Muscle of arm (tissue), 1 donor: ENCODE measurements at regions not wholly inside any gene's neighbourhood (a gene's known extent, or its start where the extent isn't known, plus 50 kb on each side); places are given as distances from the start of the nearest gene placed in this dataset.

Source experiments
- DNase-seq: peaks from one replicate; pipeline ENCODE4 v3.0.0-alpha.2; 2013

DNA sequence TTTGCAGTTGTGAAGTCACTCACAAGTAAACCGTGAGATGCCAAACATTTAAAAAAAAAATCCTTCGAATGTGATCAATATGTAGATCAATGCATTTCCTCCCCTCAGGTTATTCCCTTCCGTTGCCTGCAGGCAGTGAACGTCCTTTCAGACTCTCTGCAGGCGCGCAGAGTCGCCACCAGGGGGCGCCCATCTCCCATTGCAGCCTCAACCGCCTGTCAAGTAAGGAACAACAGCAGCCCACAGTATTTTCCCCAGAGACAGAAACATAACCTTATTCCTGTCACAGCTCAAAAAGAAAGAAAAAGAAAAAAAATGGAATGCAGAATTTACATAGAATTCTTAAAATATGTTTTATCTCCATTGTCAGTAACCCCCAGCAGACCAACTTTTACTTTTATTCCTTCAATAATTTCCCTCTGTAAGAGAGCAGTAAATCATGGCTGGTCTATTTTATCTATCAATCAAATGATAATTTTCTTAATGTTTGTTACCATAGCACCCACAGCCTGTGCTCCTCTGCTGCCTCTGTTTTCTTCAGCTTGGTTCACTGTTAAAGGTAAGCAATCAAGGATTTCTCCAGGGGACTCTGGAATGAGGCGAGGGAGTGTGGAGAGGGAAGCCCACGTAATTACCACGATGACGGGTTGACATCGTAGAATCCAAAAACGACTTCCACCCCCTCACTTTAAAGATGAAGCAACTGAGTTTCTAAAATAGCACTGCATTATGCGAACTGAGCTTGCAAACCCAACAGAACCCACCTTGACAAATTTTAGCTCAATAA lies 637.6 kb upstream of the ARGLU1 start:
- peak; percentile 61 for DNase-seq

- no peak for DNase-seq
Measured at GRCh38 chr13:107203146-107203847, 635.4 kb upstream of the ARGLU1 start.

DNA sequence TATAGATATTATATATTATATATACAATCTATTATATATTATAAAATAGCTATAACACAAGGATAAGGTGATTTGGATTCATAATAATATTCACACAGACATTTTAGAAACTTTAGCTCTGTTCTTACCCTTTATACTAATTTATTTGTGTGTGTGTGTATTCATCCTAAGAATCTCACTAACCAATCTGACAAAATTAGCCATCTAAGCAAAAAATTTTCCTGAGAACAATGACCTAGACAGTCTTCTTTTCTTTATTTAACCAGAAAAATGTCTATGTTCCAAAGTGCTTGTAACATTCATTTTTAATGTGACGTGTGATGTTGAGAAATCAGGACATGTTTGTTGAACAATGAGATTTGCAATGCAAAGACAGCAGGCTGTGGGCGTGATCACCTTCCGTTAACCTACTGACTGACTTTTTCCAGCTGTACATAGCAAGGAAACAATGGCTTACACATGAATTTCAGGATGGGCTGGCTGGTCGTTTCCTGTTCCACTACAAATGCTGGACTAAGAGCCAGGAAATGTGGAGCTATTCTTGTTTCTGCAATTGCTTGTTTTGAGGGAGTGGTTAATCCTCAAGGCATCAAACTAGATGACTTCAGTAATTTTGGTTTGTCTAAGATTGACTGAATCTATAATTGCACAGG lies 634.6 kb upstream of the ARGLU1 start:
- peak; percentile 62 for DNase-seq

- DNase-seq, result no peak
Measured at GRCh38 chr13:107200491-107200890, 632.6 kb upstream of the ARGLU1 start.

GRCh38 chr13:107192289-107192688 lies 624.4 kb upstream of the ARGLU1 start:
- no peak for DNase-seq

DNA sequence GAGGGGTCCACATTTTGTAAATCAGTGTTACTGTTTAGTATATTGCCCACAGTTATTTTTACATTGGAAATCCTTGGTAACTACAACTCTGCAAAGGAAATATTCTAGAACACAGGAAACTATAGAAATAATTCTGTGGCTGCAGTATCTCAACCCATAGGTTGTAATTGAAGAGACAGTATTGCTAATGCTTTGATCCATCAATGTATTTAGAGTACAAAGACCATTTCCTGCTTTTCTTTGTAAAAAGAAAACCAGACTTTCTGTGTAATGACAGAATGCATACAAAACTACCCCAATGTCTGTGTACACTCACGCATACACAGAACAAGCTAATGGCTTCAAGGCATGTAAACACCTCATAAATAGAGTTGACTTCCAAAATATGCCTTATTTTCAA lies 622.1 kb upstream of the ARGLU1 start:
- DNase-seq, result no peak

DNA sequence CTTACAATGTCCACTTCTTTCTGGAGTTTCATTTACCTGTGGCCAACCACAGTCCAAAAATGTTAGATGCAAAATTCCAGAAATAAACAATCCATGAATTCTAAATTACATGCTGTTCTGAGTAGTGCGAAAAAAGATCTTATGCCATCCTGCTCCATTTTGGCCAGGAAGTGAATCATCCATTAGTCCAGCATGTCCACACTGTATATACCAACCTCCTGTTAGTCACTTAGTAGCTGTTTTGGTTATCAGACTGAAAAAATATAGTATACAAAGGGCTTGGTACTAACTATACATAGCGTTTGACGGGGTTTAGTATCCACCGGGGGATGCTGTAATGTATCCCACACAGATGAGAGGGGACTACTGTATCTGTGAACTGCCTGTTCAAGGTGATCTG lies 618.0 kb upstream of the ARGLU1 start:
- DNase-seq, result no peak

- no peak for DNase-seq
Measured at GRCh38 chr13:107170270-107170931, 602.5 kb upstream of the ARGLU1 start.

- DNase-seq, result peak; percentile 51
Measured at GRCh38 chr13:107157271-107157670, 589.3 kb upstream of the ARGLU1 start.

DNA sequence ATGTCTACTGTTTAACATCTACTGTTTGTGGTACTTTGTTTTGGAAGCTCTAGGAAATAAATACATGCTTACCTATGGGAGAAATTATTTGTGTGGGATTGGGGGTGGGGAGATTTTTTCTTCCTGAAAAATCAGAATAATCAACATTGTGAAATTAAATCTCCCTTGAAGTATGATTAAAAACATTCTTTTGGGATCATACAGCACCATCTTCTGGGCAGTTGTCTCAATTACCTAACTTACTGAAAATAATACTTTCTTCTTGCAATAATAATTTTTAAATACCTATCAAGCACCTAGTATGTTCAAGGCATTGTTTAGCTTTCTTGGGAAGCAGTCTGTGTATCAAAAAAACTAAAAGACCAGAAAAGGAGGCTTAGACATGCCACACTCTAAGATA lies 576.5 kb upstream of the ARGLU1 start:
- no peak for DNase-seq

DNA sequence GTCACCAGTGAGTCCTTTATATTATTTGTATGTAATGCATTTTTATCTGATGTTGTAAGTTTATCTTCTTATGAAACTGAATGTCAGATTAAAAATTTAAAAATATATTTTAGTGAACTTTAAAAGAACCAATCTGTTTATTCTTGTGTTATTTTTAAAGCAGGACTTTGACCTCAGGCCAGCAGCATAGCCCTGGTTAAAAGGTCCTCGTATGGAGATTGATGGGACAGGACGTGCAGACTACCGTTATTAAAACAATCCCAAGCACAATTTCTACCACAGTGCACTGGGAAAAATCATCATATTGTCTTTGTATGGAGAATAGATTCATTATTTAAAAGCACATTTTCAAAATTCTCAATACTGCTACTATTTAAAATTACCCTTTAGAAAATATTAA lies 573.8 kb upstream of the ARGLU1 start:
- no peak for DNase-seq

GRCh38 chr13:107139006-107139405 lies 571.1 kb upstream of the ARGLU1 start:
- DNase-seq, result no peak

DNA sequence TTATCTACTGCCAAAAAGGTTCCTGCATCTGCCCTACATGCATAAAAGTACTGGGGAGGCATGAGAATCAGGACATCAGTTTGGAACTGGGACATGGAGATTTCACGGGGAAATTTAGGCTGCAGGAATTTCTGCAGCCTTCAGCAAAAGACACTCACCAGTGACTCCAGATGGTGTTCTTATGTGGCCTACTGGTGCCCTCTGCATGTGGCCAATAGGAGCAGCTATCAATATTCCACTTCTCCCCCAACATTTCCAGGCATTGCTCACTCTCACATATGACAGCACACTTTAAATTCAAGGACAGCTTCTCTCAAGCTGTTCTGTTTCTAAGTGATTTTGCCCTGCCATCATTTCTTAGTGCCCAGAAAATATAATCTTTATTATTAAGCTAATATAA lies 570.5 kb upstream of the ARGLU1 start:
- DNase-seq, result no peak

DNA sequence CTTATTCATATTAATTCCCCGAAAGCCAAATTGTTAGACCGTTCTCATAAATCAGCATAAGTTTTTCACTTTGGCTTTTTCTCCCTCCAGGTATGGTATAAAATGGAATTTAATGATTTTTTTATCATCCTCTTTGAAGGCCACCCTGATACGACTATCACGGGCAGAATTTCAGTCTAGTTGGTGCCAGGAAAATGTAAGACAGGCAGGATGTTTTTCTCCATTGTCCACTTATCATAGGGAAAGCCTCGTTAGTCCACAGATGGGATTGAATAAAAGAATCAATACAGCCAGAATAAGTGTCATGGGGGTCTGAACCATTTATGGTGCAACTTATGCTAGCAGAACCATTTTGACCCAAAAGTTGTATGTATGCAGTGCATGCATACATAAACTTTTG lies 566.0 kb upstream of the ARGLU1 start:
- no peak for DNase-seq

DNA sequence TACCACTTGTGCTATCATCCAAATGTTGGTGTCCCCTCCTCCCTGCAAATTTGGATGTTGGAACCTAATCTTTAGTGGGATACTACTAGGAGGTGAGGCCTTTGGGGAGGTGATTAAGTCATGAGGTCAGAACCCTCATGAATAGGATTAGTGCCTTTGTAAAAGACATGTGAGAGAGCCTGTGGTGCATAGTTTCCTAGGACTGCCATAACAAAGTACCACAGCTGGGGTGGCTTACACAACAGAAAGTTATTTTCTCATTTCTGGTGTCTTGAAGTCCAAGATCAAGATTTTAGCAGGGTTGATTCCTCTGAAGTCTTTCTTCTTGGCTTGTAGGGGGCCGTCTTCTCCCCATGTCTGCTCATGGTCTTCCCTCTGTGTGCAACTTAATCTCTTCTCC lies 562.6 kb upstream of the ARGLU1 start:
- no peak for DNase-seq

- DNase-seq, result no peak
Measured at GRCh38 chr13:107124730-107125129, 556.8 kb upstream of the ARGLU1 start.

GRCh38 chr13:107124129-107124718 lies 556.3 kb upstream of the ARGLU1 start:
- peak; percentile 41 for DNase-seq

DNA sequence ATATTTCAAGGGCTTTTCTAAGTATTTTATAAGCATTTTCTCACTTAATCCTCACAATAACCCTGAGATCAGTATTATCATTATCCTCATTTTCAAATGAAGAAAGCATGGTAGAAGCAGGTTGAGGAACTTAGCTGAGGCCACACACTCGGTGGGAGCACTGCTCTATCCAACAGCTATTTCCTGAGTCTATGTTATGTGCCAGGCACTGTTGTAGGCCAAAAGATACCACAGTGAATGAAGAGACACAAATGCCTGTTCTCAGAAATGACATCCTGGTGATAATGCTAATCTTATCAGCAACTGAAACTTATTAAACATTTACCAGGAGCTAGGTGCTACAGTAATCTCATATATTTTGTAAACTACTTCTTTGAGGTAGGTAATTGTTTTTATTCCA lies 553.9 kb upstream of the ARGLU1 start:
- DNase-seq, result no peak

GRCh38 chr13:107119989-107120881 lies 552.3 kb upstream of the ARGLU1 start:
- no peak for DNase-seq

DNA sequence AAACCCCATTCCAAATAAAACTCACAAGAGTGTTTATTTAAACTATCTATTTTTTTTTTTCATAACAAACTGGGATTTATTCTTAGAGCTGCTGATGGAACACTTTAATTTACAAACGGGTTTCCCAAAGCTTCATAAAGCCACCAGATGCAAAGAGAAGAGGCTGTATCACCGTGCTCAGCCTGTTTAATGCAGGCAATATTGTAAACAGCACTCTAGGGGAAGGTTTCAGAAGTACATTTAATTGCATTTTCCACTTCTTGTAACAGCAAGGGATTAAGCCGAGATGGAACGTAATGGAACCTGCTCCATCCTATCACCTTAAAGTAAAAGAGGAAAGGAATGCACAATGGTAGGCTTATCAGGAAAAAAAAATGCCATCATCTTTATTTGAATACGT lies 550.6 kb upstream of the ARGLU1 start:
- no peak for DNase-seq
